Bronchial epithelial cell (primary cell): ENCODE measurements at regions not wholly inside any gene's neighbourhood (a gene's known extent, or its start where the extent isn't known, plus 50 kb on each side); places are given as distances from the start of the nearest gene placed in this dataset.

Experiments
- DNase-seq: peaks from one replicate; pipeline ENCODE4 v3.0.0-alpha.2; 2010; ENCODE audit warnings: low read depth
- FAIRE-seq: peaks from 2 replicates; lab custom pipeline; 2011; peaks lifted over from hg19 to GRCh38; lab: Jason Lieb, UNC
- H3K27me3 ChIP-seq: 2 replicates; pipeline ENCODE4 v1.5.1; 2011; ENCODE audit warnings: low read length; ENCODE audit not compliant: control insufficient read depth, insufficient read depth
- H3K36me3 ChIP-seq: 2 replicates; pipeline ENCODE4 v1.5.1; 2011; ENCODE audit warnings: low read length; ENCODE audit not compliant: control insufficient read depth, insufficient read depth
- H3K4me3 ChIP-seq: 2 replicates; pipeline ENCODE4 v1.5.1; 2011; ENCODE audit warnings: mild to moderate bottlenecking, low read depth, low read length, control low read depth
- CTCF ChIP-seq: IDR thresholded peaks from 2 replicates; pipeline ENCODE4 v1.5.1; 2011; ENCODE audit warnings: mild to moderate bottlenecking, moderate library complexity, low read length, control low read depth, inconsistent platforms; ENCODE audit not compliant: insufficient read depth, severe bottlenecking

- no peak for DNase-seq
- Histone ChIP-seq H3K4me3 (no peak overlapping the region), H3K27me3 (no peaks in the 10 kb centered on the region), H3K36me3 (no peaks in the 10 kb centered on the region)
- FAIRE-seq: no peak
- TF ChIP-seq CTCF: no peak
Observed at GRCh38 chr13:84470528-84470927, 588.3 kb upstream of the SLITRK1 start.

DNA sequence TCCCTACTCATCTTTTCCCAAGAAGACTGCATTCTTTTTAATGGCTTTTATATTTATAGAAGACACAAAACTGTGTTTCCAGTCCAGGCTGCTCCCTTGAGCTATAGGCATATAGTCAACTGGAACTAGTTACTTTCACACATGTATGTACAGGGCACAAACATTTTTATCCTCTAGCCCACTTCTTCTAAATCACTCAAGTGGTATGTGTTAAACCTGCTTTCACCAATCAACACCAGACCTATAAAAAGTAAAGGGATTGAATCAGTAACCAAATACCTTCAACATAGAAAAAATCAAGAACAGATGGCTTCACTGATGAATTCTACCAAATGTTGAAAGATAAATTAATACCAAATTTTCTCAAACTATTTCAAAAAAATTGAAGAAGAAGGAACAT lies 584.2 kb upstream of the SLITRK1 start:
- Histone ChIP-seq H3K4me3 (no peak overlapping the region), H3K27me3 (no peaks in the 10 kb centered on the region), H3K36me3 (no peaks in the 10 kb centered on the region)
- FAIRE-seq (no peak), DNase-seq (no peak)
- TF ChIP-seq CTCF: no peak

GRCh38 chr13:84460989-84461388 lies 578.7 kb upstream of the SLITRK1 start:
- Histone ChIP-seq H3K36me3 (no peaks in the 10 kb centered on the region), H3K4me3 (no peak overlapping the region), H3K27me3 (no peaks in the 10 kb centered on the region)
- no peak for TF ChIP-seq CTCF
- FAIRE-seq (no peak), DNase-seq (no peak)

- no peak for FAIRE-seq
Observed at GRCh38 chr13:84455143-84455905, 573.0 kb upstream of the SLITRK1 start.

DNA sequence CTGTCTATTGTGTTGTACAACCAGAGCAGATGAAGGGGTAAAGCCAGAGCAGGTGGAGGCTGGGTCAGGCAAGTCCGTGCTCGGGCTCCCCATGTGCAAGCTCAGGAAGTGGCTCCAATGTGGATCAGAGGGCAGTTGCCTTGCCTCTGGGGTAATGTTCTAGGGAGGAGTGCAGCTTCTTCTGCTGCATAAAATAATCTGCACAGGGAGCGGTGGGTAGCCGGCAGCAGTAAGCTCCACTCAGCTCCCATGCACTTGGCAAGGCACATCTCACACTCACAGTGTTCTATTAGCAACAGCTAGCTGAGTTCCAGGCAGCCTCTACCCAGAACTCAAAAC lies 565.3 kb upstream of the SLITRK1 start:
- DNase-seq (no peak), FAIRE-seq (no peak)
- no peak overlapping the region for H3K4me3 ChIP-seq
- H3K36me3 ChIP-seq: no peaks in the 10 kb centered on the region
- no peak for TF ChIP-seq CTCF
- H3K27me3 ChIP-seq: no peaks in the 10 kb centered on the region

More at GRCh38 chr13:84455143-84455905, 573.0 kb upstream of the SLITRK1 start:
- peak; percentile 5 for TF ChIP-seq CTCF
- DNase-seq: no peak
- no peak overlapping the region for H3K4me3 ChIP-seq
- no peaks in the 10 kb centered on the region for H3K27me3 ChIP-seq
- no peaks in the 10 kb centered on the region for H3K36me3 ChIP-seq

- DNase-seq (peak; percentile 30), FAIRE-seq (no peak)
- H3K27me3 ChIP-seq: no peaks in the 10 kb centered on the region
- H3K36me3 ChIP-seq: no peaks in the 10 kb centered on the region
- H3K4me3 ChIP-seq: no peak overlapping the region
- TF ChIP-seq CTCF: no peak
Observed at GRCh38 chr13:84446972-84447639, 564.8 kb upstream of the SLITRK1 start.
